Fibroblast of lung (primary cell): ENCODE measurements at regions not wholly inside any gene's neighbourhood (a gene's known extent, or its start where the extent isn't known, plus 50 kb on each side); places are given as distances from the start of the nearest gene placed in this dataset.

ENCODE experiments used
- DNase-seq, 2 donors: peaks; one replicate each; pipeline versions ENCODE4 v3.0.0 to v3.0.0-alpha.2; 2010; ENCODE audit warnings: low read depth in 2 of 2
- H2AFZ ChIP-seq: 2 replicates; pipeline ENCODE4 v1.5.1; 2012; ENCODE audit warnings: low read length, control low read depth, inconsistent platforms
- H3K27ac ChIP-seq: 2 replicates; pipeline ENCODE4 v1.5.1; 2011; ENCODE audit warnings: low read length, control low read depth; ENCODE audit not compliant: insufficient read depth
- H3K27me3 ChIP-seq: 2 replicates; pipeline ENCODE4 v1.5.1; 2011; ENCODE audit warnings: mild to moderate bottlenecking, low read length; ENCODE audit not compliant: control insufficient read depth, insufficient read depth
- H3K36me3 ChIP-seq: 2 replicates; pipeline ENCODE4 v1.5.1; 2011; ENCODE audit warnings: low read length; ENCODE audit not compliant: control insufficient read depth, insufficient read depth
- H3K4me1 ChIP-seq: 2 replicates; pipeline ENCODE4 v1.5.1; 2011; ENCODE audit warnings: low read length; ENCODE audit not compliant: control insufficient read depth, insufficient read depth; ENCODE audit errors: extremely low read depth
- H3K4me2 ChIP-seq: 2 replicates; pipeline ENCODE4 v1.5.1; 2011; ENCODE audit warnings: low read length, control low read depth; ENCODE audit not compliant: insufficient read depth; ENCODE audit errors: extremely low read depth
- H3K4me3 ChIP-seq, 4 experiments: fragments of 200-600 bp in 1 of 4; sonication (generic) in 1 of 4; replicated peaks in 1 of 4; 2 replicates each; pipeline ENCODE4 v1.5.1; 2011 to 2016; ENCODE audit warnings: low read length in 4 of 4, low read depth in 3 of 4, mild to moderate bottlenecking in 3 of 4, control low read depth in 2 of 4, inconsistent platforms in 1 of 4, mixed read lengths in 1 of 4; ENCODE audit not compliant: insufficient read depth in 1 of 4; ENCODE audit errors: control extremely low read depth in 1 of 4
- H3K79me2 ChIP-seq: 2 replicates; pipeline ENCODE4 v1.5.1; 2012; ENCODE audit warnings: mild to moderate bottlenecking, low read length, inconsistent platforms; ENCODE audit not compliant: control insufficient read depth, insufficient read depth
- H3K9ac ChIP-seq: 2 replicates; pipeline ENCODE4 v1.5.1; 2011; ENCODE audit warnings: mild to moderate bottlenecking, low read length, control low read depth; ENCODE audit not compliant: insufficient read depth
- H3K9me3 ChIP-seq: 2 replicates; pipeline ENCODE4 v1.5.1; 2012; ENCODE audit warnings: low read depth, low read length; ENCODE audit not compliant: control insufficient read depth, insufficient read depth
- H4K20me1 ChIP-seq: 2 replicates; pipeline ENCODE4 v1.5.1; 2011; ENCODE audit warnings: low read length; ENCODE audit not compliant: control insufficient read depth, insufficient read depth; ENCODE audit errors: extremely low read depth
- CTCF ChIP-seq, 2 donors: IDR thresholded peaks in 1 of 2; conservative IDR thresholded peaks in 1 of 2; 1 replicate in 1 of 2; 2 replicates in 1 of 2; pipeline ENCODE4 v1.5.1; 2011 to 2012; ENCODE audit warnings: low read length in 2 of 2, control low read depth in 1 of 2, inconsistent platforms in 1 of 2, low read depth in 1 of 2, mild to moderate bottlenecking in 1 of 2
- EZH2 ChIP-seq: IDR thresholded peaks from 2 replicates; pipeline ENCODE4 v1.5.1; 2012; ENCODE audit warnings: low read length, control low read depth, mild to moderate bottlenecking; ENCODE audit errors: missing control alignments

- H3K27ac ChIP-seq: no peak overlapping the region
- no peak for DNase-seq
Observed at GRCh38 chr9:81470864-81471263, 218.5 kb downstream of the TLE1 start.

GRCh38 chr9:81468084-81468595, 221.2 kb downstream of the TLE1 start:
- H2AFZ ChIP-seq: no peak overlapping the region
- H4K20me1 ChIP-seq: no peaks in the 10 kb centered on the region
- H3K4me3 ChIP-seq: no peak overlapping the region
- no peaks in the 10 kb centered on the region for H3K4me1 ChIP-seq
- no peaks in the 10 kb centered on the region for H3K36me3 ChIP-seq
- no peak overlapping the region for H3K27ac ChIP-seq
- no peaks in the 10 kb centered on the region for H3K27me3 ChIP-seq
- no peak overlapping the region for H3K4me2 ChIP-seq
- TF ChIP-seq EZH2 (no peak), CTCF (conservative IDR thresholded peaks at IDR 0.05 in 1 of 2, IDR thresholded peaks at IDR 0.05 in 1 of 2; ENCODE audit: low read depth in 1 of 2, low read length in 2 of 2) (no peak)
- no peaks in the 10 kb centered on the region for H3K79me2 ChIP-seq
- no peak for DNase-seq
- no peaks in the 10 kb centered on the region for H3K9me3 ChIP-seq
- H3K9ac ChIP-seq: no peak overlapping the region

More at GRCh38 chr9:81470864-81471263, 218.5 kb downstream of the TLE1 start:
- no peaks in the 10 kb centered on the region for H3K4me1 ChIP-seq
- no peaks in the 10 kb centered on the region for H3K36me3 ChIP-seq
- no peak overlapping the region for H3K9ac ChIP-seq
- no peaks in the 10 kb centered on the region for H3K9me3 ChIP-seq
- no peak overlapping the region for H2AFZ ChIP-seq
- no peaks in the 10 kb centered on the region for H4K20me1 ChIP-seq
- no peak overlapping the region for H3K4me3 ChIP-seq
- H3K4me2 ChIP-seq: no peak overlapping the region
- H3K79me2 ChIP-seq: no peaks in the 10 kb centered on the region
- no peaks in the 10 kb centered on the region for H3K27me3 ChIP-seq
- TF ChIP-seq EZH2 (no peak), CTCF (conservative IDR thresholded peaks at IDR 0.05 in 1 of 2, IDR thresholded peaks at IDR 0.05 in 1 of 2; ENCODE audit: low read depth in 1 of 2, low read length in 2 of 2) (no peak)

- H3K4me2 ChIP-seq: no peak overlapping the region
- no peaks in the 10 kb centered on the region for H3K9me3 ChIP-seq
- H3K9ac ChIP-seq: no peak overlapping the region
- no peak overlapping the region for H3K4me3 ChIP-seq
- H2AFZ ChIP-seq: no peak overlapping the region
- TF ChIP-seq CTCF (conservative IDR thresholded peaks at IDR 0.05 in 1 of 2, IDR thresholded peaks at IDR 0.05 in 1 of 2; ENCODE audit: low read depth in 1 of 2, low read length in 2 of 2) (no peak), EZH2 (no peak)
- H3K4me1 ChIP-seq: no peaks in the 10 kb centered on the region
- H3K27ac ChIP-seq: no peak overlapping the region
- no peak for DNase-seq
- no peaks in the 10 kb centered on the region for H3K36me3 ChIP-seq
- no peaks in the 10 kb centered on the region for H3K27me3 ChIP-seq
- no peaks in the 10 kb centered on the region for H4K20me1 ChIP-seq
- no peaks in the 10 kb centered on the region for H3K79me2 ChIP-seq
Observed at GRCh38 chr9:81466981-81467380, 222.4 kb downstream of the TLE1 start.
